DOHH2 (cell line): ENCODE measurements at regions not wholly inside any gene's neighbourhood (a gene's known extent, or its start where the extent isn't known, plus 50 kb on each side); places are given as distances from the start of the nearest gene placed in this dataset.

ENCODE experiments used
- EZH2phosphoT487 ChIP-seq: fragments of 200-600 bp; sonication (generic); IDR thresholded peaks from 2 replicates; pipeline ENCODE4 v1.6.1; 2017; ENCODE audit warnings: borderline replicate concordance, mild to moderate bottlenecking, antibody characterized with exemption, low read length, moderate library complexity, mixed read lengths
- TF ChIP-seq, protein P1 (sequence below): fragments of 200-600 bp; sonication (generic); IDR thresholded peaks from one replicate; pipeline ENCODE4 v1.5.1; 2014; ENCODE audit warnings: antibody characterized with exemption, mild to moderate bottlenecking, low read depth, low read length; ENCODE audit not compliant: poor library complexity, severe bottlenecking

DNA sequence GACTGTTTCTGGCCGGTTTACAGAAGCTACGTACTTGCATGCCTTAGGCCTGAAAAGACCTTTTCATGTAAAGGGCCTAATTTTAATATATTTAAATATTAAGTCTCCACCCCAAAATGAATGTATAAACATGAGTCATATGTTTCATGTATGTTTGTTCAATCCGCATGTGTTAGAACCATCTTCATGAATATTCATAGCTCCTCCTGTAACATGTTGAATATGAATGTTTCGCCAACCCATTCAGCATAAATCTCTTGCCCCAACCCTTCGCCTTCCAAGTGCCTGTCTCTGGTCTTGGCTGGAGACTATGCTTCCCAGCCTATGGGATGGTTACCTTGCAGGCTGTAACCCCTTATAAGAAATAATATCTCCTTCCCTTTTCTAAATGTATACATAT lies 212.5 kb downstream of the SCG2 start:
- TF ChIP-seq EZH2phosphoT487: no peak
- TF ChIP-seq, protein P1, sequence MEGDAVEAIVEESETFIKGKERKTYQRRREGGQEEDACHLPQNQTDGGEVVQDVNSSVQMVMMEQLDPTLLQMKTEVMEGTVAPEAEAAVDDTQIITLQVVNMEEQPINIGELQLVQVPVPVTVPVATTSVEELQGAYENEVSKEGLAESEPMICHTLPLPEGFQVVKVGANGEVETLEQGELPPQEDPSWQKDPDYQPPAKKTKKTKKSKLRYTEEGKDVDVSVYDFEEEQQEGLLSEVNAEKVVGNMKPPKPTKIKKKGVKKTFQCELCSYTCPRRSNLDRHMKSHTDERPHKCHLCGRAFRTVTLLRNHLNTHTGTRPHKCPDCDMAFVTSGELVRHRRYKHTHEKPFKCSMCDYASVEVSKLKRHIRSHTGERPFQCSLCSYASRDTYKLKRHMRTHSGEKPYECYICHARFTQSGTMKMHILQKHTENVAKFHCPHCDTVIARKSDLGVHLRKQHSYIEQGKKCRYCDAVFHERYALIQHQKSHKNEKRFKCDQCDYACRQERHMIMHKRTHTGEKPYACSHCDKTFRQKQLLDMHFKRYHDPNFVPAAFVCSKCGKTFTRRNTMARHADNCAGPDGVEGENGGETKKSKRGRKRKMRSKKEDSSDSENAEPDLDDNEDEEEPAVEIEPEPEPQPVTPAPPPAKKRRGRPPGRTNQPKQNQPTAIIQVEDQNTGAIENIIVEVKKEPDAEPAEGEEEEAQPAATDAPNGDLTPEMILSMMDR: no peak
